Stimulated activated CD4-positive, alpha-beta T cell treated with anti-CD3 and anti-CD28 coated beads, Interleukin-2, amount 100 ng/mL, for 24 hours (primary cell): ENCODE measurements at regions not wholly inside any gene's neighbourhood (a gene's known extent, or its start where the extent isn't known, plus 50 kb on each side); places are given as distances from the start of the nearest gene placed in this dataset.
"Not testable (repeated sequence)": the region's sequence is repeated elsewhere in the genome, so short reads cannot be mapped to it uniquely, and the experiment has no call there.

Experiments
- DNase-seq, 2 donors: peaks; one replicate each; pipeline ENCODE4 v3.0.0-alpha.2; 2020

DNA sequence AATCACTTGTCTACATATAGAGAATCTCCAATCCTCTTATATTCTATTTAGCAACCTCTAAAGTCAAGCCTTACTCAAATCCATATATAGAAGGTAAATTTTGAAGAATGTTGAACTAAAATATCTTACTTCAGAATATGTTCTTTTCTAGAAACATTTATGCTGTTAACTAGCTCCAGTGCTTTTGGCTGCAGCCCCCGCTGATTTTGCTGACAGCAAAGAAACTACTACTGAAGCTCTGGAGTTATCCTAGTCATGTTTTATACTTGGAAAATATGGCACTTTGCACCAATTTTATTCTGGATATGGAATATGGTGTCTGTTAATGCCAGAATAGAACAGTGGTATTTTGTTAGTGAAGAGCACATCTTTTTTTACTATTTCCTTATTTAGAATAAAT lies 212.4 kb upstream of the FSIP2 start:
- DNase-seq: no peak

DNA sequence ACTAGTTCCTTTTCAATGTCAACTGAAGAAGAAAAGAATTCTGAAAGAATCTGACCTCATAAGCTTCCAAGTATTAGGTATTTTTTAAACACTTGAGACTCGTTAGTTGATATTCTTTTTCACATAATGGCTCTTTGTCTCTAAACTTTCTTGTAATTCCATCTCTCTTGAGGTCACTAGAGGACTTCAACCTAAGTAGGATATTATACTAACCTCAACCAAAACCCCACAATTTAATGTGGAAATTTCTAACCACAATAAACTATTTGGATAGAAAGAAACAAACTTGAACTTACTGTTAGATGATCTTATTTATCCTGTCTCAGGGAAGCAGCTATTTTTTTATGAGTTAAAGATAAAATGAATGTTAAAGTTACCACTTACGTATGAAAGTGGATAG lies 206.9 kb upstream of the FSIP2 start:
- no peak for DNase-seq

DNA sequence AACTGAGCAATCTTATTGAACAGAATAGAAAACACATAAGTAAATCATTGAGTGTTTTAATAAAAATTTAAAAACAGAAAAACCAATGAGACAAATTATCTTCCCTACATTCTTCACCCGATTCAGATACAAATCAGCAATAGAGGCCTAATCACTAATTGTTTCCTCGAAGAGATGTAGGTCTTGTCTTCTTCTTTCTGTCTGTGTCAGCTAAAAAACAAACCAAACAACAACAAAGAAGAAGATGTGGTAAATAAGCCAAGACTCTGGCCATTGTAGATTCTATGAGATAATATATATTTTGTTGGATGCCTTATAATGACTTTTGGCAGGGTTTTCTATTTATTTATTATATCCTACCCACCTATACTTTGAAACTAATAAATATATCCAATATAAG lies 200.9 kb upstream of the FSIP2 start:
- no peak for DNase-seq

DNA sequence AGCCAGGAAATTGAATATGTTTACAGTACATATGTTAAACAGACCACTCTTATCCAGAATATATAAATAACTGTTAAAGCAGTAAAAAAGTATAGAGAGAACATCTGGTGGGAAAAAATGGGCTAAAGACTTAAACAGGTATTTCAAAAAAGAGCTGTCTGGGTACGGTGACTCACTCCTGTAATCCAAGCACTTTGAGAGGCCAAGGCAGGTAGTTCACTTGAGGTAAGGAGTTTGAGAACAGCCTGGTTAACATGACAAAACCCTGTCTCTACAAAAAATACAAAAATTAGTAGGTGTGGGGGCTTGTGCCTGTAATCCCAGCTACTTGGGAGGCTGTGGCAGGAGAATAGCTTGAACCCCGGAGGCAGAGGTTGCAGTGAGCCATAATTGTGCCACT lies 171.4 kb upstream of the FSIP2 start:
- DNase-seq: no peak

DNA sequence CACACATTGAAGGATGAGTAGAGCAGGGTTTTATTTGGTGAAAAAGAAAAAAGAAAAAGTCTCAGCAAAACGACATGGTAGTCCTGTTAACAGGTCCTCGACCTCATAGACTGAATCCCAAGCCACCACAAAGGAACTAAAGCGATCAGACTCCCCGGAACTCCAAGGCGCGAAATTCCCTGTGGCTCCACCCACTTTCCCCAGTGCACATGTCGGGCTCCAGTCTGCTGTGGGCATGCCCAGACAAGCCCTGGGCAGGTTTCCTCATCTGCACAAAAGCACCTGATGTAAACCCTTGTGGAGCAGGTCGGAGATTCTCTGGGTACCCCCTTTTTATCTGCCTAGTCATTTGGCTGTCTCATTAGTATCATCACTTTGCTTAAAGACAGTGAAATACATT lies 170.7 kb upstream of the FSIP2 start:
- no peak for DNase-seq

DNA sequence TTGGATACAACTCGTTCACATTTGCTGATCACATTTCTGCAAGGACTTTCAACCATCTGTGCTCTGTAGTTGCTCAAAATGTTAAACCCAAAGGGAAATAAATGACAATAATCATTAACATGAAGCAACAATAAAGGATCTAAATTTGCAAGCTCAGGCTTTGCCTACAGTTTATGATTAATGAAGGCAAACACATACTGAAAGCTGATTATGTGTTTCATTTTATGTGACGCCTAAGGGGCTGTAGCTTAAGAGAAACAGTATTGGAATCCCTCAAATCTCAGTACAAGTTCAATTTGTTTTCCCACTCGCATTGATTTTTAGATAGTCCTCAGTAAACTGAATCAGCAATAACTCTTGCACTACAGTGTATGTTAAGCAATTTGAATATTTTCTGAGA lies 160.3 kb upstream of the FSIP2 start:
- no peak for DNase-seq

DNA sequence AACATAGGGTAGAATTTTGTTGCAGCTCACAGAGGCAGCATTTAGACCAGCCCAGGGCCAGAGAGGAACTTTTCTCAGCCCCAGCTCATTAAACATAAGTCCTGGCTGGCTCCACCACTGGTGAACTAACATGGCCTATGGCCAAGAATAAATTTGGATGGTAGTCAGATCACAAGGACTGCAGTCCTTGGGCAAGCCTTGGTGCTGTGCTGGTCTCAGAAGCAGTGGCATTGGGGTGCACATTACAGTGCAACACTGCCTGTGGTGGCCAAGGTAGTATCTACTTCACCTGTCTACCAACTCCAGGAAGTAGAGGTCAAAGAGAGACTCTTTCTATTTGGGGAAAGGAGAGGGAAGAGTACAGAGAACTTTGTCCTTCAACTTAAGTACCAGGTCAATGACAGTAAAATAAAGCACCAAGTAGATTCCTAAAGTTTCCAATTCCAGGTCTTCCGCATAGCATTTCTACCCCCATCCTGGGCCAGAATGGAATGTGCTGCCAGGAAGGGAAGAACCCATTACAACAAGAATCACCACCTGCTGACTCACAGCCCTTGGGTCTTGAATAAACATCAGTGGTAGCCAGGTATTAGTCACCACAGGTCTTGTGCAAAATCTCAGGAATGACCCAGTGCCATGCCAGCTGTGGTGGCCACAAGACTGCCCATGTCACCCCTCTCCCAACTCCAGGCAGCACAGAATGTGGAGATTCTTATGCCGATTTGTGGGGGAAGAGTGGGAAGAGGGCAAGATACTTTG lies 155.4 kb upstream of the FSIP2 start:
- no peak for DNase-seq

DNA sequence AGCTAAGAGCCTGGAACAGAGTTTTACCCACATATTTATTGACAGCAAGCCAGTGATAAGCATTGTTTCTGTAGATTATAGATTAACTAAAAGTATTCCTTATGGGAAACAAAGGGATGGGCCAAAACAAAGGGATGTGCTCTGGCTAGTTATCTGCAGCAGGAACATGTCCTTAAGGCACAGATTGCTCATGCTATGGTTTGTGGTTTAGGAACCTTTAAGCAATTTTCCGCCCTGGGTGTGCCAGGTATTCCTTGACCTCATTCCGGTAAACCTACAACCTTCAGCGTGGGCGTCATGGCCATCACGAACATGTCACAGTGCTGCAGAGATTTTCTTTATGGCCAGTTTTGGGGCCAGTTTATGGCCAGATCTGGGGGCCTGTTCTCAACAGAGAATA lies 153.4 kb upstream of the FSIP2 start:
- DNase-seq: not testable (repeated sequence)

DNA sequence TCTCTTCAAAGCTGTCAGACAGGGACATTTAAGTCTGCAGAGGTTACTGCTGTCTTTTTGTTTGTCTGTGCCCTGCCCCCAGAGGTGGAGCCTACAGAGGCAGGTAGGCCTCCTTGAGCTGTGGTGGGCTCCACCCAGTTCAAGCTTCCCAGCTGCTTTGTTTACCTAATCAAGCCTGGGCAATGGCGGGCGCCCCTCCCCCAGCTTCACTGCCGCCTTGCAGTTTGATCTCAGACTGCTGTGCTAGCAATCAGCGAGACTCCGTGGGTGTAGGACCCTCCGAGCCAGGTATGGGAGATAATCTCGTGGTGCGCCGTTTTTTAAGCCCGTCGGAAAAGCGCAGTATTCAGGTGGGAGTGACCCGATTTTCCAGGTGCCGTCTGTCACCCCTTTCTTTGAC lies 147.3 kb upstream of the FSIP2 start:
- not testable (repeated sequence) for DNase-seq

DNA sequence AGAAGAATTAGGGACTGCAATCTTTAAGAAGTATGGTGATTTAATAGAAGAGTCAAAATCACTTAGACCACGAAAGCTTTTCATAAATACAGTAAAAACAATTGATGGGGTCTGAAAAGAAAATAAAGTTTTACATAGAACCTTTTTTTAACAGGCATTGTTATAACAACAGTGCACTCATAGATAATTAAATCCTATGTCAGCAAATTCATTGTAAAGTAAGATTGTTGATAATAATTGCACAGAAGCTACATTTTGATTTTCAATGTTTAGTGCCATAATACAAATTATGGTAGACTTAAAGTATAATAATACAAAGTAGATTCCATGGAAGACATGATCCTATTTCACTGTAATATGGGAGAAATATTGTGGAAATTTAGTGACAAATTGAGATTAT lies 130.7 kb upstream of the FSIP2 start:
- no peak for DNase-seq

DNA sequence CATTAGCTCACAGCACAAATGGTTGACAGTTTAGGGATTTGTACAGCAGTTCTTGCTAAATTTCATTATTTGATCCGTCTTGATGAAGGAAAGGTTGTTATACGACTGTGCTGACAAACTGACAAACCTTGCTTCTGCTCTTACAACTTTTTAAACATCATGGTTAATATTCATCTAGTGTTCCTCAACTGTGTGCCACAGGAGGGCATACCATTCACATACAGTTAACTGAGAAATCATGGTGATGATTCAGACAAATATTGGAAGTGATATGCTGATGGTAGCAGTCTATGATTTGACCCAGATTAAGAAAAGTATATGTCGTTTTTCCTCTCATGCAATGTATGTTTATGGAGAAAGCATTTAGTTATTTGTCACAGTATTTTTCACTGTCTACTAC lies 129.8 kb upstream of the FSIP2 start:
- no peak for DNase-seq

DNA sequence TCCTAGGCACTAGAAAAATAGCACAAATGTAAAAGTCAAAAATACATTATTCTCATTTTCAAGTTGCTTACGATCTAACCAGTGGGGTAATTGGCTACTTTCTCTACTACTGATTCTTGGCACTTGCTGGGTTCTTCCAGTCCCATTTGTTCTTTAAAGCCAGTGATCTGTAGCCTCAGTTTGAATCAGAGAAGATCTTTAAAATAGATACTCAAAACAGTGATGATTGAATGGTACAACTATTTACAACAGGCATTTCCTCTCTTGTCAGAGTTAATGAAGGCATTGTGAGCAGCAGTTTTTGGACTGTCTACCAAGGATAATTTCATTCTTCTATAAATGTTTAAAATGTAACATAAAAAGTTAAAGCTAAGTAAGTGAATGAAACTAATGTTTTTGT lies 128.3 kb upstream of the FSIP2 start:
- no peak for DNase-seq

DNA sequence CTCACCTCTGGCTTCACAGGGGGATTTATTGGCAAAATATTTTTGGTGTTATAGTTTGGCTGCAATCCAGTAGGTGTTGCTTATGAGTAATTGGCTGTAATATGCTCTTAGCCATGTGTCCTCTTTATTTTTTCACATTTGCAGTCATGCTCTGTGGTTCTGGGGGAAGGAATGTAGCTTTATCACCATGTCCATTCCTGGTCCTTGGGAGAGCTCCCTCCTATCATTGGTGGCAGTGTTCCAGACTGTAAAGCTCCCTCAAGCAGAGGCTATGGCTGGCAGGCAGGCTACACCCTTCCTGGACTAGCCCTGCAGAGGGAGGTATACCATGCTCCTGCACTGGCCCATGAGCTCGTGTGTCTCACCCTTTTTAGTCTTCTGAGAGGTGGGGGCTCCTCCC lies 120.0 kb upstream of the FSIP2 start:
- DNase-seq: no peak

DNA sequence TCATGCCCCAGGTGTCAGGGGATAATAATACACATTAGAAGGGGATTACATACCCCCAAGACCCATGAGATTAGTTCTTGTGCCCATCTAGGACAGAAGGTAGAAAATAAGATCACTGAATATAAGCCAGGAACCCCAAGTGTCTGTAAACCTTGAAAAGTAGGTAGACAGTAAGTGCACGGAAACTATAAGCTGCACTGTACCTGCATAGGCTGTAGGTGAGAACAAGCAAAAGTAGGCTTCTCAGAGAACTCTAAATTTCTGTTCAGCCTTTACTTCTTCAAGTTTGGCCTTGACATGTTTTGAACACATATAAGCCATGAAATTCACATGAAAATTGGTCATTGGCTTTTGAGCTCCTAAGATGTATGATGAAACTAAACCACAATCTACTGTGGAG lies 113.0 kb upstream of the FSIP2 start:
- DNase-seq: no peak

DNA sequence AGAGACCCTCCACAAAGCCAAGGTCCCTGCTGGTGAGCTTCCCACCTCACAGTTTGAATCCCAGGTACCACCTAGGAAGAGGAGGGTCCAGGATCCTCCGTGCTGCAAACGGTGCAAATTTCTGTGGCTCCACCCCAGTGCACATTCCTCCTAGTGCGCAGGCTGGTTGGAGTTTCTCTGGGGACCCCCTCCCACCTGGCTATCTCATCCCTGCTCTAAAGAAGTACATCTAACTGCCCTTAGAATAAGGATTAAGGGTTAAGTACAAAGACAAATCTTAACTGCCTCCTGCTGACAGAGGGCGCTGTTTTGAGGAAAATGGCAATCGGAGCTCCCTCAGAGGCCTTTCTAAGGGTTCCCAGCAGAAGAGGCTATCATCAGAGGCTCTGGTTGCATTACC lies 109.6 kb upstream of the FSIP2 start:
- peak in 1 of 2 donors; percentile 11 for DNase-seq

DNA sequence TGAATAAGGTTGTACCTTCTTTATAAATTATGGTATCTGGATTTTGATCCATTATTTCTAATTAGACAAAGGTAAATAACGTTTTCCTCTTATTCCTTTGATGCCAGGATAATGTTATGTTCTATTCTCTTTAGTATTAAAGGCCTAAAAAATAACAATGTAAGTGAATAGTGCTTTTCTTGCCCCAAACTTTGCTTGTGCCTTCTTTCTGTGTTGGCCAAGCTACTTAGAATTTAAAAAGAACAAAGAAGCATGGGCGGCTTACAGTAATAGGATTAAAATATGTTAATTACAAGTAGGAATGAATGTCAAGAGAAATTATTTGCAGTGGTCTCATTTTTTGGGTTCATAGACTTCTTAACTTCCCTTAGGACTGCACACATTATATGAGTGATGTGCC lies 105.0 kb upstream of the FSIP2 start:
- no peak for DNase-seq

DNA sequence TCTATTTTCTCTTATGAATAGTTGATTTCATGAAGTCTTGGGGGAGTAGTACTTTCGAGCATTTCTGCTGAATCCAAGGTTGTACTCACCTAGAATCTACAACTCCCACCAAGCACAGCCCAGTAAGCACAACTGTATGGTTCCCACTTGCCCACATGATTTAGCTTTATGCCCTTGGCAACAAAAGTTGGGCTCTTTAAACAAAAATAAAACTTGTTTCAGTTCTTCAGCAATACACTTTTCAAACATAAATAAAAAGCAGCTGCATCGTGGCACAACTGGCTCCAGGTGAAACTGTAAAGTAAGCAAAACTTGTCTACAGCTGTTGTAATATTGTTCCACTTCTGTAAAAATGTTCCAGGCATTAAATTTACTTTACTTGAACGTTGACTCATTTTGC lies 99.8 kb upstream of the FSIP2 start:
- DNase-seq: no peak

DNA sequence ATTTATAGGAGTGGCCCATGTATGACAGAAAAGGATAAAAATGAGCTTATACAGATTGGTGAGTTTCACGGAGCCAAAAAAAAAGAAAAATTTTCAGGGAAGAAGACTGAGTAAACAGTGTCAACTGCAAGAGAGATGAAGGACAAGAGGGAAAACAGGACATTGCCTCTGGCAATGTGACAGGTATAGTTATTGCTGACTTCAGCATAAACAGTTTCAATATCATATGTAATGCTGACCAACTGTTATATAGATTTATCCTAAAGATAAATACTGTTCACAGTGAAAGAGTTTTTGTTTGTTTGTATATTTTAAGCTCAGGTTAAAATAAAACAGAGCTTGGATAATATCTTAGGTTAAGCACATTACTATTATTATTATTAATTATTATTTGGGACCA lies 98.0 kb upstream of the FSIP2 start:
- DNase-seq: no peak

DNA sequence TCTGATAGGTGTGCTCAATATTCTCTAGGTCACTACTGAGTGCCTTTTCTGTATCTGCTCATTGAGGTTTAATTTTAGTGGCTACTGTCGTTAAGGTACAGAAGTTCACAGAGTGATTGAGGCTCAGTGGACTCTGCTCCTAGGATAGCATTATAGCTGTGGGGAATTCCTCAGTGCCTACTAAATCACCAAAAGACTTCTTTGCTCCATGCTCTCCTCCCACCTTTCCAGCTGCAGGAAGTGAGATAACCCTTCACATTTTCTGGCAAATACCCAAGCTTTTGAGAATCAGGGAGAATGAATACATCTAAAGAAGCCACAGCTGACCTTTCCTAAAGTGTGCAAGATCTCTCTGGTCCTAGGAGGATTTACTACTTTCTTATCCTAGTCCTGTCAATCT lies 95.2 kb upstream of the FSIP2 start:
- DNase-seq: no peak

DNA sequence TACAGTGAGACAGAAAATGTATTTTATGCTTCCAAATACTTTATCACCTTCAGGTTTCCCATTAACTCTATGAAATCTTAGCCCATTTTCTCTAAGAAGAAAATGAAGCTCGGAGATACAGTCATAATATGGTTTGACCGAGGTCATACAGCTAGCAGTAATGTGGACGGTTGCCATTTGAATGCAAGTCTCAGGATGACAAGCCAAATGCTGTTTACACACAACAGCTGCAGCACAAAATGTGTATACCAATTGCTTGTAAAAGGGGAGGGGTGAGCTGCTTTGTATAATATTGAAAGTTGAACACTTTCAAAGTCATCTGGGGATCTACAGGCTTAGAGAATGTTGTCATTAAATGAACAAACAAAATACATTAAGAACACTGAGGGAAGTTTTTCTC lies 93.8 kb upstream of the FSIP2 start:
- no peak for DNase-seq

DNA sequence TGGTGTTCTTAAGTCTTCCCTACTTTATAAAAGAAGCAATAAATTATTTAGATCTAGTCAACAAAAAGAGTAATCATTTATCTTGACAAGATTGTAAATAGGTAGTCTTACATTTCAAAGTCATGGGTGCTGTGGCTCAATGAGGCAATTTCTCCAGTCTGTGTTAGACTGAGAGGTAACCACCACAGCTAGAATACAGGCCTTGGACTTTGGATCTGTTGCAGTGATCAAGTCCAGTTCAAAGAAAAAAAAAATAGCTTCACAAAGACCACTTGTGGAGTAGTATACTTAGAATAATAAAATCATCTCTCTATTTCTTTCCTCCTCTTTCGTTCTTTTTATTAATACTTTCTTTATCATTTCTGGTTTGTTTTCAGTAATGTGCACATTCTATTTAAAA lies 93.1 kb upstream of the FSIP2 start:
- no peak for DNase-seq

DNA sequence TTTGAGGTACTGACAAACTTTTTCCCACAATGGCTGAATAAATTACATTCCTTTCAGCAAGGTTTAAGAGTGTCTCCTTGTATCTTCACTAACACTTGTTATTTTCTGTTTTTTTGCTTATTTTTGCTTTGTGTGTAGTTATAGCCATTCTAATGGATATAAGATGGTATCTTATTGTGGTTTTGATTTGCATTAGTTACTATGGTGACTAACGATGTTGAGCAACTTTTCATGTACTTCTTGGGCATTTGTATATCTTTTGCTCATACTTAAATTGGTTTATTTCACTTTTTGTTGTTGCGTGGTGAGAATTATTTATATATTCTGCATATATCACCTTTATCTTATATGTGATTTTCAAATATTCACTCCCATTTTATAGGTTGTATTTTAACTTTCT lies 79.9 kb upstream of the FSIP2 start:
- DNase-seq: no peak

DNA sequence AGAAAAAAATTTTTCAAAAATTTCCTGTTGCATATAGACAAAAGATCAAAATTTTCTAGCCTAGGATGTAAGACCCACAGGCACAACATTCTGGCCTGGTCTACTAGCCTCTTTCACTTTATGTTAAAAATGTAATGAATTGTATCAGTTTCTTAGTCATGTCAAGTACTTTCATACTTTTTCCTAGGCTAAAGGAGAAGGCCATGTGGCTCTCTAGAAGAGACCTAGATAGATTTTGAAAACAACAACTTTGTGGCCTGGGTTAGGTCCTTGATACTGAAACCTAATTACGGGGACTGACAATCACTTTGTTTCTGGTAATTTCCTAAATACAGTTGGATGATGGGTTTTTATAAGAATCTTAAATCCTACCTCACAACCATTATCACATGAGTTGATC lies 74.8 kb upstream of the FSIP2 start:
- no peak for DNase-seq

DNA sequence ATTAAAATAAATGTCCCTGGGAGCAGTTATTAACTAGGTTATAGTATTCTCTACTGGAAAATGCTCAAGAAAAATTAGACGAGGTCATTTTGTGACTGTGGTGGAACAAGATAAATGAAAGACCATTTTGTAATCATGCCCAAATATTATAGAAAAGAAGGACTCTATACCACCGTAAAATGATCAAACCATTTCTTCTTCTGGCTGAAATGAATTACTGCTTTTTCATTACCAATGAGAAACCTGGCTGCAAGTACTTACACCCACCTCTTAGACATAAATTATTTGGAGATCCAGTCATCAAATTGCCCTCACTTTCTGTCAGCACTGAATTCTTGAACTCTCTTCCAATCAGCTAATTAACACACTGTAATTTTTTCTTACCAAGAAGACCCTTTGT lies 74.2 kb upstream of the FSIP2 start:
- DNase-seq: no peak

DNA sequence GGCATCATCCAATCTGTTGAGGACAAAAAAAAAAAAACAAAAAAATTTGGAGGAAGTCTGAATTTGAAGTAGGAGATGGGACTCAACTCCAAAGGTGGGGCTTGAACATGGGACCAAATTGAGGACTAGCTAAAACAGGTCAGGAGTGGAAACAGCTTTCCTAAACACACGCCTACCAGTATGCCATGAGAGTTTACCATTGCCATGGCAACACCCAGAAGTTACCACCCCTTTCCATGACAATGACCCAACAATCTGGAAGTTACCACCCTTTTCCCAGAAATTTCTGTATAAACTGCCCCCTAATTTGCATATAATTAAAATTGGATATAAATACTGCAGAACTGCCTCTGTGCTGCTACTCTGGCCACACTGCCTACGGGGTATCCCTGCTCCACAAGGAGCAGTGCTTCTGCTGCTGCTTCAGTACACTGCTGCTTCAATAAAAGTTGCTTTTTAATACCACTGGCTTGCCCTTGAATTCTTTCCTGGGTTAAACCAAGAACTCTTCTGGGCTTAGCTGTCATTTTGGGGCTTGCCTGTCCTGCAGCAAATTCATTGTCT lies 73.3 kb upstream of the FSIP2 start:
- no peak for DNase-seq
